DMS53 (cell line): ENCODE measurements at regions not wholly inside any gene's neighbourhood (a gene's known extent, or its start where the extent isn't known, plus 50 kb on each side); places are given as distances from the start of the nearest gene placed in this dataset.
"Not testable (repeated sequence)": the region's sequence is repeated elsewhere in the genome, so short reads cannot be mapped to it uniquely, and the experiment has no call there.

Experiments used
- DNase-seq: peaks from one replicate; lab custom pipeline; 2025; lab: John Stamatoyannopoulos, UW

DNA sequence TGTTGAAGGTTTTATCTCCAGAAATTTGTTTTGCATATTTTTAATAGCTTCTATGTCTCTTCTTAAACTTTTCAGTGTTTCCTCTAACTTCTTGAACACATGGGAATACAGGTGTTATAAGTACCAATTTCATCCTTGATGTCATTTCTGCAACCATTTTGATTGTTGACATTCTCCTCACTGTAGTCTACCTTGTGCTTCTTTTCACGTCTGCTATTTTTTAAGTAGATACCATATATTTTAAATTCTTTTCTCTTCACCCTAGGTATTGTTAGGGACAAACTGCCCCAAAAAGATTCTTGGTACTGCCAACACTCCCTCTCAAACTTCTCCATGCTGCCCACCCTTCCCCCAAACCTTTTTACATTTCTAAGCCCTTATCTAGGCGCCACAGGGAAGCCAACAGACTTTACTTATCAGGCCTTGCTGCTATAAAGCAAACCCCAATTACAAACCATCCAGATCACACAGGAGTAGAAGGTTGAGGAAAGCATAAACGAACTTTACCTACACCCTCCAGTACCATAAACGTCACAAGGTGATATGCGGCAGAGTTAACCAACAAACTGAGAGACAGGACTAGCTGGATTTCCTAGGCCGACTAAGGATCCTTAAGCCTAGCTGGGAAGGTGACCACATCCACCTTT lies 1165.3 kb downstream of the TAF11L14 start:
- DNase-seq, result no peak

- no peak for DNase-seq
Observed at GRCh38 chr5:18800293-18801025, 1166.2 kb downstream of the TAF11L14 start.

GRCh38 chr5:18801413-18801812 lies 1167.2 kb downstream of the TAF11L14 start:
- DNase-seq, result not testable (repeated sequence)

GRCh38 chr5:18802336-18802735 lies 1168.1 kb downstream of the TAF11L14 start:
- no peak for DNase-seq

DNA sequence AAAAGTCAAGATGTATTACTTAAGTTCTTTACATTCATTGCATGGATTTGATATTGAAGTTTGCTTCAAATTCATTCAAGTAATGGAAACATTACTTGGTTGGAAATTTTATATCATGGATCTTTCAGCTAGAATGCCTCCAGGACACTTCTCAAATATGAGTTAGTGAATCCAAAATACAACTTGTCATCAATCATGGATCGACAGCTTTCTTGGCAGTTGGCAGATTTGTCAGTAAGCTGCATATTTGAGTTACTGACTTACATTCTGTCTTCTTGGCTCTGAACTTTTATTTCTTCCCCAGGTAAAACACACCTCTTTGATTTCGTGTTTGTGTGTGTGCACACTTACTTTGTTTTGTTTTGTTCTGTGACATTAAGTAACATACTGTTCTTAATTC lies 1171.1 kb downstream of the TAF11L14 start:
- DNase-seq, result no peak

DNA sequence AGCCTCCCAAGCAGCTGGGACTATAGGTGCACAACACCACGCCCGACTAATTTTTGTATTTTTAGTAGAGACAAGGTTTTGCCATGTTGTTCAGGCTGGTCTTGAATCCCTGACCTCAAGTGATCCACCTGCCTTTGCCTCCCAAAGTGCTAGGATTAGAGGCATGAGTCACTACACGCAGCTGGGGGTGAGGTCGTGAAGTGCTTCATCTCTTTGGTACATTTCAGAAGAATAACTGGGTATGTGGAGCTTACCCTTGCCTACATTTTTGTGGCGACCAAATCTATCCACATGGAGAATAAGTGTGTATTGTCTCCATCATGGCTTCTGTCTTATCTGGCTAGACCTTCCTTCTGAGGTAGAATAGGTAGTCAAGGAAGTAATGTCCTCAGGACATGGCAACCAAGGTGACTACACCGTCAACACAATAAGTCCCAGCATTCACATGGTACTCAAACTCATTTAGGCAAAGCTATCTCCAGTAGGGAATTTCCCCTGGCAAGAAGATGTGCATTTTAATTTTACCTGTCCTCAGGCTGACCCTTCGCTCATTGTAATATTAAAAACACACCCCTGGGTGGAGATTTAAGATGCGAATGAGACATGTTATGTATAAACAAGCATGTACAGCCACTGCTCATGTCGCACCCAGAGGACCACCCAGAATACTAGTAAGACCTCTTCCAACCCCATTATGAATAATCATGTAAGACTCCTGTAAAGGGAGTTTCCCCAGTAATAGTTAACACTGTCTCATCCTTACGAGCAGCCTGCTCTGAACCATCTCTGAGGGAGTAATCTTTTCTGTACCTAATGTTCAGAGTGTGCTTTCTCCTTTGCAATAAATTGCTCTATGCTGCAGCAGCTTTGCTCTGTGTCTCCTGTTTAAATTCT lies 1173.2 kb downstream of the TAF11L14 start:
- DNase-seq, result peak; percentile 51

GRCh38 chr5:18811661-18812060 lies 1176.3 kb downstream of the CDH18 start:
- DNase-seq, result no peak

- DNase-seq, result no peak
Observed at GRCh38 chr5:18828351-18828750, 1159.6 kb downstream of the CDH18 start.

- DNase-seq, result no peak
Observed at GRCh38 chr5:18829539-18829938, 1158.5 kb downstream of the CDH18 start.

DNA sequence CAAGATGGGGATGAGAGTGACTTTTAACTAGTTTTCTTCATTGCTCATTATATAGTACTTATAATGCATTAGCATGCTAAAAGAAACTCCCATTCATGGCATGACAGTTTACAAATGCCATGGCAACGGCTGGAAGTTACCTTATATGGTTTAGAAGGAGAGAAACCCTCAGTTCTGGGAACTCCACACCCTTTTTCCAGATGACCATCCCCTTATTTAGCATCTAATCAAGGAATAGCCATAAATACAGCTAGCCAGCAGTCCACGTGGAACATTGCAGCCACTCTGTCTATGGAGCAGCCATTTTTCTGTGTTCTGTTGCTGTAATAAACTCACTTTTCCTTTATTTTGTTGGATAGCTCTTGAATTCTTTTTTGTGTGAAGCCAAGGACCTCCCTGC lies 1137.8 kb downstream of the CDH18 start:
- DNase-seq, result no peak

DNA sequence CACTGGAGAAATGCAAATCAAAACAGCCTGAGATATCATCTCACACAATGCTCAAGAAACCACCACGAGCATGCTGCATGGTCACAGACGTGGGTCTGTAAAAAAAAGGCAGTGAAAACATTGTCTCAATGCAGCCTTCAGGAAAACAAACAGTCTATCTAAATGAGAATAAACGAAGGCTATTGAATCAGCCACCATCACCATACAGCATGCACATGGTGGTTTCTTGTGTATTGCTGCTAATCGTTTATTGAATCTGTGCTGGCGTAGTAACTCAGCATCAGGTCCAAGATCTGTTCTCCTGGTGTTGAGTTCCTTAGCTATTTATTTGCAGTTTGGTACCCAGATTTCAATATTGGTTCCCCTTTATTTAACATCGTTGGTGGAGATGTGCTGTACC lies 1115.0 kb downstream of the CDH18 start:
- DNase-seq, result no peak

DNA sequence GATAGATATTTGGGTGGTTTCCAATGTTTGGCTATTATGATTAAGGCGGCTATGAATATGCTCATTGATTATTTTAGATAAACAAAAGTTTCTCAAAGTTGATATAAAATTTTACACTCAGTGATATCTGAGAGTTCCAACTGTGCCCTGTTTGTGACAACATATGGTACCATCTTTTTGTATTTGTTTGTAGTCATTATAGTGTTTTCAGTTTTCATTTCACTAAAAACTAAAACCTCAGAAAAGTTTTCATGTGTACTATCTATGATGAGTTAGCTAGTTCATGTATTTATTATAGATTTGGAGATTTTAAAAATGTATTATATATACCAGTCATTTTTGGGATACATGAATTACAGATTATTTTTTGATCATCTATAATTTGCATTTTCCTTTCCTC lies 1111.4 kb downstream of the CDH18 start:
- no peak for DNase-seq

DNA sequence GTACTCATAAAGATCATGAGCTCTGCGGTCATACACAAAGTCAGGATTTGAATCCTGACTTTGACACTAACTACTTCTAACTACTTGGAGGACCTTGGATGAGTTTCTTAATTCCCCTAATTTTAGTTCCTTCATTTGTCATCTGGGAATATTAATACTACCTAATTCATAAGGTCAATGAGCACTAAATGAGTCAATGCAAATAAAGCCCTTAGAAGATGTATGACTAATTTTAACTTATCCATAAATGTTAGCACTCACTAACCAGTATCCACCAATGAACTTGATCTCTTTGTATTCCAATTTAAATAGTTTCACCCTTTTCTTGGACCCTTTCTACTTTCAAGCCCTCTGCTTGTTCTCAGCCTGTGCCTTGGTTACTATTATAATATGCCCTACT lies 1106.4 kb downstream of the CDH18 start:
- DNase-seq, result no peak

- DNase-seq, result no peak
Observed at GRCh38 chr5:18882154-18882553, 1105.8 kb downstream of the CDH18 start.

GRCh38 chr5:18888821-18889220 lies 1099.2 kb downstream of the CDH18 start:
- no peak for DNase-seq

- DNase-seq, result no peak
Observed at GRCh38 chr5:18900644-18901043, 1087.4 kb downstream of the CDH18 start.

- no peak for DNase-seq
Observed at GRCh38 chr5:18920966-18921365, 1067.0 kb downstream of the CDH18 start.

DNA sequence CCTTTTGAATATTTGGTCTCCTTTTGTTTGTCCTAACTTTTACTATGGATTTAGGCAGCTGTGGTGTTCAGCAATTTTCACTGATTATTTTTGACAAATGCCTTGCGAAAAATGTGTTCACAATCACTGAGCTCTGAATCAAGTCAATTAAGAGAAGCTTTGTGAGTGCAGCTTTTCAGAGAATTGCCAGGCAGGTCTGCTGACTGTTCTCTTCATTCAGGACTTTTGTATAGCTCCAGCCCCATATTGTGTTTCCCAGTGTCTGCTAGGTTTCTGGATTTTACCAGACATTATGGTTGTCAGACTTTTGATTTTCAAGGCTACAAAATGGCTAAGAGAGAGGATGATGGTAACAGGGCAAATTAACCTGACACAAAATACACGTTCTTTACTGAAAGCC lies 1055.9 kb downstream of the CDH18 start:
- no peak for DNase-seq

GRCh38 chr5:18944771-18945170 lies 1043.2 kb downstream of the CDH18 start:
- no peak for DNase-seq

- no peak for DNase-seq
Observed at GRCh38 chr5:18954239-18954638, 1033.8 kb downstream of the CDH18 start.

GRCh38 chr5:18959535-18959934 lies 1028.5 kb downstream of the CDH18 start:
- no peak for DNase-seq

DNA sequence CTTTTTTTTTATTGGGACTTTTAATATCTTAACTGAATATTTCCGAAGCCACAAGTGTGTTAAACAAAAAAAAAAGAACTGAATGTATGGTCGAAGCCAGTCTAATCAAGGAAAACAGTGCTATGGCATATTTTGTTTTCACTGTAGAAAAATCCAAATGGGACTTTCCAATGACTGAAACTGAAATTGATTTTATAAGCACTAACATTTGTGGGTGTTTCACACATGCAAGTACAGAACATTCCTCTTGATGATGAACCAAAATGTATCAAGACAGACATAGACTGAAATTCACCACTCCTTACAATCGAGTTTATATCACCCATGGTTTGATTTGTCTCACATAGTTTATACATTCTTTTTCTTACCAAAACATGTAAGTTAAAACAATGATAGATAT lies 1026.8 kb downstream of the CDH18 start:
- DNase-seq, result no peak

GRCh38 chr5:18965893-18966292 lies 1022.1 kb downstream of the CDH18 start:
- DNase-seq, result no peak
